Ammon's horn (tissue), 1 donor: ENCODE measurements at regions not wholly inside any gene's neighbourhood (a gene's known extent, or its start where the extent isn't known, plus 50 kb on each side); places are given as distances from the start of the nearest gene placed in this dataset.

ENCODE experiments used
- DNase-seq: peaks from one replicate; pipeline ENCODE4 v3.0.0-alpha.2; 2016; ENCODE audit warnings: low spot score

DNA sequence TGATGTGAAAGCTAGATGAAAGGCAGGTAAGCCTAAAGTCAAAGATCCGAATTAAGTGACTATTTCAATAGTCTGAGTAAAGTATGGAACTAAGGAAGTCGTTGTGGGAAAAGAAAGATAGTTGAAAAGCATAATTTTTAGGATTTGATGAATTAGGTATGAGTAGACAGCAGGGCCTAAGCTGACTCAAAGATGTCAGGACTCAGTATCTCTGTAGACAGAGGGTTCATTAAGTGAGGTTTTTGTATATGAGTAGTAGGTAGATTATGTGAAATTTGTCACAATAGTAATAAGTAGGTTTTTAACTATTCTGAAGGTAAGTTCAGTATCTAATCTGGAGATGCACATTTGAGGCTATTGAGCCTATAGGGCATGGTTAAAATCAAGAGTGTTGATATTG, 196.4 kb downstream of the RASSF9 start:
- no peak for DNase-seq

DNA sequence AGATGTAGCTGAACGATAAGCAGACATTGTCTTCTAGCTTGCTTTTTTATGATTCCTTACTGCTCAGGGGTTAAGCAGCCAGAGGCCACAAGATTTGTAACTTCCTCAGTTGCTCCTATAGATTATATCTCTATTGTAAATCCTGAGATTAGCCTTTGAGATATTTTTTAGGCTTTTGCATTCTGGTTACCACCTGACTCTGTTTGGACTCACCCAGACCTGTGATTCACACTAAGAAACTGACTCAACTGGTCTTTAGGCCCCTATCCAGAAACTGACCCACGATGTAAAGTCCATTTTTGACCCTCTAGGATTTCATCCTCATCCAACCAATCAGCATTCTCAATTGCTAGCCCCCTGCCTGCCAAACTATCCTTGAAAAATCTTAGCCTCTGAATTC, 194.4 kb downstream of the RASSF9 start:
- no peak for DNase-seq

DNA sequence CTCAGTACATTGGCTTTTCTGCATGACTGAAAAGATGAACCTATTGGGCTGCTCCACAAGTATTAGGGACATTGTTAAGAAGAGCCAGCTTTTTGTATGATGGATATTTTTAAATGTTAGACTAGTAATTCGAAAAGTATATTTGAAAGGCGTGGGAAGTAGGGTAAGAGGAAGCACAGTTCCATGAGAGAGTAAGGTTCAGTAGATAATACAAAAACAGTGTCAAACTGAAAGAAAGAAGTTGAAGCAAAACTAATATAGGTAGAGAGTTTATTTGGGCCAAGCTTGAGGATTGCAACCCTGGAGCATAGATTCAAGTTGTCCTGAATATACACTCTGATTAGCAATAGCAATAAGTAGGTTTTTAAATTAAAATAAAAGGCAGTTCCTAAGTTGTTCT, 193.9 kb downstream of the RASSF9 start:
- DNase-seq: no peak

- DNase-seq: no peak
Measured at GRCh38 chr12:85642808-85643207, 193.4 kb downstream of the RASSF9 start.

GRCh38 chr12:85644508-85644907, 191.7 kb downstream of the RASSF9 start:
- peak; percentile 3 for DNase-seq

DNA sequence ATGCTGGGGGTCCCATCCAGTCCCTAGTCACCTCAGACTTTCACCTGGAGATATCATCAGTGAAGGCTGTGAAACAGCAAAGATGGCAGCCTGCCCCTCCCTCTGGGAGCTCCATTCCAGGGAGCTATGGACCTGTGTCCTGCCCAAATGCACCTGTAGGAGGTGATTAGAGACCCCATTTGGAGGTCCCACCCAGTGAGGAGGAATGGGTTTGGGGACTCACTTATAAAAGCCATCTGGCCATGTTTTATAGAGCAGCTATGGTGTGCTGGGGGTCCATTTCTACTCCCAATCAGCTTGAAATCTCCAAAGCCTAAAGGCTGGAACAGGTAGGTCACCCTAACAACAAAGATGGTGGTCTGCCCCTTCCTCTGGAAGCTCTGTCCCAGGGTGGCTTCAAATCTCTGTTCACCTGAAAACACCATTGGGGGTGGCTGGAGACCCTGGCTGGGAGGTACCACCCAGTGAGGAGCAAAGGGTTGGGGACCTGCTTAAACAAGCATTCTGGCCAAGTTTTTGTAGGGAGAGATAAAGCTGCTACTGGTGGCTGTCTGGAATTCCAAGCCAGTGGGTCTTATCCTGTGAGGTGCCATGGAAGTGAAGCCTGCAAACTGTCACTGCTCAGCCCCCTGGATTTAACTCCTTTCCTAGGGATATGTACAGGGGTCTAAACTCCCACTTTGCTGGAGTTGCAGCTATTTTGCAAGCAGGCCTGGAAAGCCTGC, 182.3 kb downstream of the RASSF9 start:
- DNase-seq: no peak

GRCh38 chr12:85654456-85654840, 181.8 kb downstream of the RASSF9 start:
- no peak for DNase-seq

GRCh38 chr12:85656561-85656960, 179.6 kb downstream of the RASSF9 start:
- DNase-seq: no peak

GRCh38 chr12:85657251-85657650, 179.0 kb downstream of the RASSF9 start:
- no peak for DNase-seq

GRCh38 chr12:85657836-85658630, 178.2 kb downstream of the RASSF9 start:
- DNase-seq: no peak

DNA sequence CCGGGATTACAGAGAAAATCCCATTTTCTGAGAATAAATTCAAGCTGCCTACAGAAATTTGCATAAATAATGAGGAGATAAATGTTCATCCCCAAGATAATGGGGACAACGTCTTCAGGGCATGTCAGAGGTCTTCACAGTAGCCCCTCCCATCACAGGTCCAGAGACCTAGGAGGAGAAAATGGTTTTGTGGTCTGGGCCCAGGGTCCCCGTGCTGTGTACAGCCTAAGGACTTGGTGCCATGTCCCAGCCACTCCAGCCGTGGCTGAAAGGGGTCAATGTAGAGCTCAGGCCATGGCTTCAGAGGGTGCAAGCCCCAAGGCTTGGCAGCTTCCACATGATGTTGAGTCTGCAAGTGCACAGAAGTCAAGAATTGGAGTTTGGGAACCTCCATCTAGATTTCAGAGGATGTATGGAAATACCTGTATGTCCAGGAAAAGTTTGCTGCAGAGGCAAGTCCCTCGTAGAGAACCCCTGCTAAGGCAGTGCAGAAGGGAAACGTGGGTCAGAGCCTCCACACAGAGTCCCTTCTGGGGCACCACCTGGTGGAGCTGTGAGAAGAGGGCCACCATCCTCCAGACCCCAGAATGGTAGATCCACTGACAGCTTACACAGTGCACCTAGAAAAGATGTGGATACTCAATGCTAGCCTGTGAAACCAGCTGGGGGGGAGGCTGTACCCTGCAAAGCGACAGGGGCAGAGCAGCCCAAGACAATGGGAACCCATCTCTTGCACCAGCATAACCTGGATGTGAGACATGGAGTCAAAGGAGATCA, 176.3 kb downstream of the RASSF9 start:
- no peak for DNase-seq

- DNase-seq: no peak
Measured at GRCh38 chr12:85661461-85662206, 174.6 kb downstream of the RASSF9 start.

GRCh38 chr12:85662207-85662602, 174.0 kb downstream of the RASSF9 start:
- no peak for DNase-seq

DNA sequence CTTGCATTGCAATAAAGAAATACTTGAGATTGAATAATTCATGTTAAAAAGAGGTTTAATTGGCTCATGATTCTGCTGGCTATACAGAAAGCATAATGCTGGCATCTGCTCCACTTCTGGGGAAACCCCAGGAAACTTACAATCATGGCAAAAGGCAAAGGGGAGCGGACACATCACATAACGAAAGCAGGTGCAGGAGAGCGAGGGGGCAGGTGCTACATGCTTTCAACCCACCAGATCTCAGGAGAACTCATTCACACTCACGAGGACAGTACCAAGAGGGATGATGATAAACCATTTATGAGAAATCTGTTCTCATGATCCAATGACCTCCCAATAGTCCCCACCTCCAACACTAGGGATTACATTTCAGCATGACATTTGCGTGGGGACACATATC, 172.6 kb downstream of the RASSF9 start:
- no peak for DNase-seq

DNA sequence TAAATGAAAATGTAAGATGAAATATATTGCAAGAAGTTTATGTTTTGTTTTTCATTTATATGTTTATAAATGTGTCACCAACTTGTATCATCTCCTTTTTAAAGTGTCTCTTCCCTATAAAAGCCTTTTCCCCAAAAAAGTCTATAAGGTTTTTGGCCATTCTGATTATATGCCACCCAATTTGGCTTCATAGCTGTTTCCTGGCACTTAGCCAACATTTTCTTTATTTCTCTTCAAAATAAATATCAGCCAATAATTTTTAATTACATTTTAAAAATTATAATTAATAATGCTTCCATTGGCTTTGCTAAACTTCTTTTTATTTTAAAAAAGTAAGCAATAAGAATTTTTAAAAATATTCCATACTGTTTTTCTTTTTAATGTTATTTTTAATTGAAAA, 171.8 kb downstream of the RASSF9 start:
- DNase-seq: no peak

GRCh38 chr12:85669911-85670310, 166.3 kb downstream of the RASSF9 start:
- no peak for DNase-seq

DNA sequence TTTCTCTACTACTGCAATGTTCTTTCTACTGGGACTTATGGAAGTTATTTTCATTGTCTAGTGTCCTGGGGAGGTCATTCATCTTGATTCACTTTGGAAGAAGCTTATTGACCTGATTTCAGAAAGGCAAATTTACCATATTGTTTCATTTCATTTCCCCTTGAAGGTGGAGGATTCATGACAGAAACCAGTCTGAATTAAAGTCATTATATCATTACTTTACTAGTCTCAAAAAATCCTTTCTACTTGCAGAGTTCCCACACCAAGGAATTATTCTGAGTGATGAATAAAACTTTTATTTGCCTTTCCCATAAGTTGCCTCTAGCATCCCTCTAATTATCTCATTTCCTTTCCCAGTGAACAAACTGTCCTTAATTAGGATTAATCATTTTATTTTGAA, 163.8 kb downstream of the RASSF9 start:
- no peak for DNase-seq

DNA sequence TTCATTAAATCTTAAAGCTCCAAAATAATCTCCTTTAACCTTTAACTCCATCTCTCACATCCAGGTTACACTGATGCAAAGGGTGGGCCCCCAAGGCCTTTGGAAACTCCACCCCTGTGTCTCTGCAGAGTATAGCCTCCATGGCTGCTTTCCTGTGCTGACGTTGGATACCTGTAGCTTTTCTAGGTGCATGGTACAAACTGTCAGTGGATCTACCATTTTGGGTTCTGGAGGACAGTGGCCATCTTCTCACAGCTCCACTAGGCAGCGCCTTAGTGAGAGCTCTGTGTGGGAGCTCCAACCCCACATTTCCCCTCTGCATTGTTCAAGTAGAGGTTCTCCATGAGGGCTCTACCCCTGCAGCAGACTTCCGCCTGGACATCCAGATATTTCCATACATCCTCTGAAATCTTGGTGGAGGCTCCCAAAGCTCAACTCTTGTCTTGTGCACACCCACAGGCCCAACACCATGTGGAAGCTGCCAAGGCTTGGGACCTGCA, 162.2 kb downstream of the RASSF9 start:
- no peak for DNase-seq

DNA sequence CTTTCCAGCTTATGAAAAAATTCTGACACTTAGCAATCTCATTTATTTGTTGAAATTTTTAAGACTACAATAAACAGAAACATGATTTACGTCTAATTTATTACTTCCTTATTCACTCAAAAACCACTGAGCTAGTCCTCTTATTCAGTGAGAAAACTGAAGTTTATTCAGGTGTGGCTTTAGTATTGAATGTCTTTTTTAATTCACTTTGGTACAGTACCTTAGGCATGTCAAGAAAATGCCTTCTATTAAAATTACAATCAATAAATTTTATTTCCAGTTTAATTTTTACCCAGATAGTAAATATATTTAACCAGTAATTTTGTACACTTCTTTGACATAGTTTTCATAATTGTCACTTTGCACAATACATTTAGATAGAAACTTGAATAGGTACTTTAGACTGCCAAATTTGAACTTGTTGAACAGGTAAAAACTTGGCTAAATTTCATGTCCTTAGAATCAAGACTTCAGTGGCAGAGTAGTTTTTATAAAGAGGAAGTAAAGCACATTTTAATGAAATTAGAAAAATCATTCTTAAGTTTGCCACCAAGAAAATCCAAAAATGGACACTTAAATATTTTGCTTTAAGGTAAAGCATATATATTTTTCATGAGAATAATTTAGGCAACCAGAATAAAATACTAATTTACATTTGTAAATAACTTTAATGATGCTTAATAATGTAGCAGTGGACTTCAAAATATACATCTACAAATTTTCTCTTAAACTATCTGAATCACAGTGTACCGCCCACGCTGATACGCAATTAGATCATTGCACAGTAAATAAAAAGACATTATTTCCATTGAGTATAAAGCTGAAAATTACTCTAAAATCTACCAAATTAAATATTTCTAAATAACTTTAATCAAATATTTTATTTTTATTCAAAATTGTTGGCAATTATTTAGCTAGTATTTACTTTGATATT, 159.1 kb downstream of the RASSF9 start:
- DNase-seq: no peak

DNA sequence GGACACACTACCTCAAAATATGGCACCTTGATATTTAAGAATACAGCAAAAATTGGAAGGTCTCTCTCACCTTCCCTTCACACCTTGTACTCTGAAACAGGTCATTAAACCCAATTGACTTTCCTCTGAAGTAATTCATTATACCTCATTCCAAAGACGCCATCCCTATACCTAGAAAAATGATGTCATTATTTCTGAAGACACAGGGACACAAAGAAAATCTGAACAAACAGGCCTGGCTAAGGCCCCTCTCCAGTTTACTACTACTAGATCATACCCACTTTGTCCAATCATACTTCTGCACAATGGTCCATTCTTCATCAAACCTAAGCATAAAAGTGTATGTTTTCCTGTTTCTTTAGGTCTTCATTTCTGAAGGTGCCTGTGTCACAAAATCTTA, 156.9 kb downstream of the RASSF9 start:
- no peak for DNase-seq

DNA sequence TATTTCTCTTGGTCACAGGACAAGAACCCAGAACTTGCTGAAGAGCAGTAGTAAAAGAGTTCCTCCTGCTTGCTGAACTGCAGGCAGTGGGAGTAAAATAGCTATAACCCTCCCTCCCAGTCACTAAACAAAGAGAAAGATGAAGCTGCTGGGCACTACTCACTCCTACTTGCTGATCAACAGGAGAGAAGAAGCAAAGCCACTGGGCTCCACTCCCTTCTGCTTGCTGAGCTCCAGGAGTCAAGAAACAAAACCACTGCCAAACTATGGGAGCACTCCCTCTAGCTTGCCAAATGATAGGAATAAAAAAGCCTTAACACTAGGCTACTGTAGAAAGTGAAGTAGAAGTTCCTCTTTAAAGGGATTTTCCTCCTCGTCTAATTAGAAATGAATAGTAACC, 155.3 kb downstream of the RASSF9 start:
- DNase-seq: no peak
